H1 (cell line): ENCODE measurements at regions not wholly inside any gene's neighbourhood (a gene's known extent, or its start where the extent isn't known, plus 50 kb on each side); places are given as distances from the start of the nearest gene placed in this dataset.

Experiments
- NRF1 ChIP-seq: IDR thresholded peaks from 2 replicates; pipeline ENCODE4 v1.6.1; 2011; ENCODE audit warnings: mild to moderate bottlenecking, low read depth, low read length, improper control_type of control experiment
- RNF2 ChIP-seq: fragments of 200-900, 300-1000 bp; sonication (generic); IDR thresholded peaks from 2 replicates; pipeline ENCODE4 v1.7.1; 2016; ENCODE audit warnings: borderline replicate concordance, low read depth, mild to moderate bottlenecking, antibody characterized with exemption, low read length; ENCODE audit not compliant: poor library complexity, severe bottlenecking; ENCODE audit errors: missing control alignments

DNA sequence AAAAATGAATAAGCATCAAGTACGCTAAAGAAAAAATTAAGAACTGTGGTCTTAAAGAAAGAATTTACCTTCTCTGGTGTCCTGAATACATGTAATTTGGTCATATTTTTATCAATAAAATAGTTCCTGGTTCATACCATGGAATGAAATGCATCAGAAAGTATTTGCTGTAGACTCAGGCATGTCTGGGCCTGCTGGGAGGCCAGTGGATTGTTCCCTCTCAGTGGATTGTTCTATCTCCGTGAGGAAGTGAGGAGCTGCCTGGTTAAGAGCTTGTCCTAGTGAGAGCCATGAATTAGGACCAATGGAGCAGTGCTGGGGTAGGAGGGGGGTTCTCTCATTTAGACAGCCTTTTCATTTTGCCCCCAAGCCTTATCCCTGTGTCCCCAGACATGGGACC, 211.7 kb upstream of the HABP2 start (continued):
- TF ChIP-seq RNF2 (no peak), NRF1 (no peak)
